Cardiac fibroblast (primary cell): ENCODE measurements at regions not wholly inside any gene's neighbourhood (a gene's known extent, or its start where the extent isn't known, plus 50 kb on each side); places are given as distances from the start of the nearest gene placed in this dataset.

Experiments
- DNase-seq, 2 donors: peaks; one replicate each; pipeline versions ENCODE4 v3.0.0 to v3.0.0-alpha.2; 2010; ENCODE audit warnings: low read depth in 2 of 2
- H3K4me3 ChIP-seq, 2 donors: replicated peaks in 1 of 2; 1 replicate in 1 of 2; 2 replicates in 1 of 2; pipeline ENCODE4 v1.5.1; 2011; ENCODE audit warnings: low read depth in 2 of 2, low read length in 2 of 2, mild to moderate bottlenecking in 2 of 2, moderate library complexity in 1 of 2
- TF ChIP-seq, protein P1 (sequence below): IDR thresholded peaks from one replicate; pipeline ENCODE4 v1.5.1; 2011; ENCODE audit warnings: low read depth, mild to moderate bottlenecking, low read length, inconsistent platforms

DNA sequence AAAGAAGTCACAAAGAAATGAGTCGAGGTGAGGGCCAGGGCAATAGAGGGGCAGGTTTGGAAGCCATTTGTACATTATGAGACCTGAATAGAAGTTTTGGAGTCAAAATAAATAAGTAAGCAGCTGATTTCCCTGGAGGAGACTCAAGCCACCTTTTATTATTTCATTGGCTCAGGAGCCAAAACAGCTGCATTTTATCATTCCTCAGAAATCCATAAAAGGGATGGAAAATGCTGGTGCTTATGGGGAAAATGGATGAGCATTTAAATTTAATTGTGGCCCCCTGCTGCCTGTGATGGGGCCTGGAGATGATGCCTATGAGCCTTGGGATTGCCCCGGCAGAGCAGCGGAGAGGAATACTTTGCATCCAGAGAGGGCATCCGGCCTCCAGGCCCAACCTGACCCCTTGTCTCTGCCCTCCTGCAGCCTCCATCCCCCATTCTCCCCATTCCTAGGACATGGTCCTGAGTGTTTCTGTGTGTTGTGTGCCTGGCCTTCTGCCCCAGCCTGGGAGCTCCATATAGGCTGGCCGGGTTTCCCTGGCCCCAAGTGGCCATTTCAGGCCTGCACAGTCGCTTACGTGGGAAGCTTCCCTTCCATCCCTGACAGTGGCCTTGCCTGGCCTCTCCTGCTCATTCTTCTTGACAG, 296.8 kb upstream of the ZMIZ1 start:
- TF ChIP-seq, protein P1, sequence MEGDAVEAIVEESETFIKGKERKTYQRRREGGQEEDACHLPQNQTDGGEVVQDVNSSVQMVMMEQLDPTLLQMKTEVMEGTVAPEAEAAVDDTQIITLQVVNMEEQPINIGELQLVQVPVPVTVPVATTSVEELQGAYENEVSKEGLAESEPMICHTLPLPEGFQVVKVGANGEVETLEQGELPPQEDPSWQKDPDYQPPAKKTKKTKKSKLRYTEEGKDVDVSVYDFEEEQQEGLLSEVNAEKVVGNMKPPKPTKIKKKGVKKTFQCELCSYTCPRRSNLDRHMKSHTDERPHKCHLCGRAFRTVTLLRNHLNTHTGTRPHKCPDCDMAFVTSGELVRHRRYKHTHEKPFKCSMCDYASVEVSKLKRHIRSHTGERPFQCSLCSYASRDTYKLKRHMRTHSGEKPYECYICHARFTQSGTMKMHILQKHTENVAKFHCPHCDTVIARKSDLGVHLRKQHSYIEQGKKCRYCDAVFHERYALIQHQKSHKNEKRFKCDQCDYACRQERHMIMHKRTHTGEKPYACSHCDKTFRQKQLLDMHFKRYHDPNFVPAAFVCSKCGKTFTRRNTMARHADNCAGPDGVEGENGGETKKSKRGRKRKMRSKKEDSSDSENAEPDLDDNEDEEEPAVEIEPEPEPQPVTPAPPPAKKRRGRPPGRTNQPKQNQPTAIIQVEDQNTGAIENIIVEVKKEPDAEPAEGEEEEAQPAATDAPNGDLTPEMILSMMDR = no peak
- DNase-seq = no peak
- H3K4me3 ChIP-seq = no peak overlapping the region

DNA sequence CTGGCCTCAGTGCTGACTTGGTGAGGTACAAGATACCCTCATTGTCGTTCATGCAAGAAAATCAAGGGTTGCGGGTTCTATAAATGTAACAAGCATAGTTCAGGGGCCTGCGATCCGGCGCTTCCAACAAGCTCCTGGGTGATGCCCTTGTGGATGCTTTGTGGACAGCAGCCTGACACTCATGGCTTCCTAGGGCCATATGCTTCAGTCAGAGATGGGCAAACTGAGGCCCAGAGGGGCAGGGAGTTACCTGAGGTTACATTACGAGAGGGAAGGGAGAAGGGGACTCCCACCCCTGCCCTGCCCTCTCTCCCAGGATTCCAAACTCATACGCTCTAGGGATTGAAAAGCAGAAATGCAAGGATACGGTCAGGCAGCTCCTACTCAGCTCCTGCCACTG, 296.3 kb upstream of the ZMIZ1 start:
- DNase-seq = no peak
- TF ChIP-seq, protein P1 = no peak

DNA sequence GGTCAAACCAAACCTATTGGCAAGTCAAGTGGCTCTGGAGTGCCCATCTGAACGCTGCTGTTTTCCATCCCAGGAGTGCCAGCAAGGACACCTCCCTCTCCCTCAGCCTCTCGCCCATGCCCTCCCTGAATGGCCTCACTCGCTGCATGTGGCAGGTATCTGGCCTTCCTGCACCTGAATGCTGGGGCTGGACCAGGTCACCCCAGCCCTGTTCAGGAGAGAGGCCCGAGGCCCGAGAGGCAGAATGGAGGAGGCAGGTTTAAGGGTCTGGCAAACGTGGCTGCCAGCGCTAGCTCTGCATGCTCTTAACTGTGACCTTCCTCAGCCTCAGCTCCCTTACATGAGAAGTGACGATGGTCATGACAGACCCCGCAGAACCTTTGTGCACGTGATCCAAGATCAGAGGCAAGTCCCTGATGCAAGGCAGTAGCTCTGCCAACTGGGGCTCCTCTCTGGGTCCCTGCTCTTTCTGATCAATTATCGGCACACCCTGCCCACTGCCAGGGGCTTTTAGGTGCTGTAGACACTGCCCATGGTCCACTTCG, 295.7 kb upstream of the ZMIZ1 start:
- DNase-seq = no peak
- TF ChIP-seq, protein P1 = no peak
- no peak overlapping the region for H3K4me3 ChIP-seq

More for the DNA sequence above, 296.3 kb upstream of the ZMIZ1 start:
- no peak overlapping the region for H3K4me3 ChIP-seq

DNA sequence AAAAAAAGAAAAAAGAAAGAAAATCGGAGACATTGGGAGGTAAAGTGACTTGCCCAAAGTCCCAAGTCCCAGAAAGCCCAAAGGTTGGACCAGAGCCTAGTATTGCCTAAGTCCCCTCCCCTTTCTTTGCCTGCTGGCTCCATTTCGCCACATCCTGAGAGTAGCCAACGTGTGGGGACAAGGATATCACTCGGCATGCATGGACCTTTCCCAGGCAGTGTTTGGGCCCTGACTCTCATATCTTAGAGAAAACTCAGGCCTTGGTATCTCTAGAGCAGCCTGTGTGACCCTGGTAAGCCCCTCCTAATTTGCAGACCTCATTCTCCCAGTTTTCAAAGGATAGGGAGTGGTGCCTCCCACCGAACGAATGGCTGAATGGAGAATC, 294.2 kb upstream of the ZMIZ1 start:
- H3K4me3 ChIP-seq = no peak overlapping the region
- DNase-seq = peak in 1 of 2 donors; percentile 19
- TF ChIP-seq, protein P1 = no peak

DNA sequence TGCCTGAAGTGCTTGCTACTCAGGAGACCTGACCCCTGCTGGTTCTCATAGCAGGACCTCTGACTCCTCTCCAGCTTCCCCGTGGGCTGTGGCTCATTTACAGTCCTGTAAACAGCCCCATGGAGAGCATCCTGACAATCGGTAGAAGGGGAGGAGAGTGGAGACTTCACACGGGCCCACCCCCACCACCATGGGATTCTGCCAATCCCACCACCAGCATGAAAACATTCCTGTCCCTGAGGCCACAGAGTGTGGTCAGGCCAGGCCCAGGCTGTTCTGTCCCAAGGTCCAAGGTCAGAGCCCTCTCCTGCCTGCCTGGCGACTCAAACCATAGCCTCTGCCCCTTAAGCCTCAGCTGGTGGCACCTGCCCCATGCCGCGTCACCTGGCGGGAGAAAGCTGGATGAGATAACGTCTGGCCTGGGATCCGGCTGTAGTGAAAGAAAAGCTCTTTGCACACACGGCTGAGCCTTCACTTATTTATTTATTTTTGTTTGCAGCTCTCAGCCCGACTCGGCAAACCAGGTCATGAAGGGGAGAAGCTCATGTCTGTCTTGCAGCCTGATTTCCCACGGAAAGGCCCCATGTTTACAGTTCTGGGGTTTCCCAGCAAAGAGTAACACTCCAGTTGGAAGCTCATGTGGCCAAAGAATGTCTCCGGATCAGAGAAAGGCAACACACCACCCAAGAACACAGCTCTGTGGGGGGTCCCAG, 293.6 kb upstream of the ZMIZ1 start:
- H3K4me3 ChIP-seq = no peak overlapping the region
- DNase-seq = no peak
- TF ChIP-seq, protein P1 = no peak

DNA sequence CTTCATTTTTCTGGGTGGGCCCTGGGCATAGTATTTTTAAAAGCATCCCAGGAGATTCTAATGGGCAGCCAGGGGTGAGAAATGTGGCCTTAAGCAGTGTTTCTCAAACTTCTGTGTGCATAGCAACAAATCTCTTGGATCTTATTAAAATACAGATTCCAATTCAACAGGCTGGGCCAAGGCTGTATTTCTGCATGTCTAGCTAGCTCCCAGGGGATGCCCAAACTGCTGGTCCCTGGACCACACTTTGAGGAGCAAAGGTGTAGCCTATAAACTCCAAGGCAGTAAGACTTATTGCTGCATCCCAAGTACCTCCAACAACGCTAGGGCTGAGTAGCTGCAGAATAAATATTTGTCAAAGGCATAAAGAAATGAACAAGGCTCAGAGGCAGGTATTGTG, 292.9 kb upstream of the ZMIZ1 start:
- TF ChIP-seq, protein P1 = no peak
- no peak for DNase-seq
- no peak overlapping the region for H3K4me3 ChIP-seq
